ENCODE measurements at regions not wholly inside any gene's neighbourhood (a gene's known extent, or its start where the extent isn't known, plus 50 kb on each side); places are given as distances from the start of the nearest gene placed in this dataset.

DNA sequence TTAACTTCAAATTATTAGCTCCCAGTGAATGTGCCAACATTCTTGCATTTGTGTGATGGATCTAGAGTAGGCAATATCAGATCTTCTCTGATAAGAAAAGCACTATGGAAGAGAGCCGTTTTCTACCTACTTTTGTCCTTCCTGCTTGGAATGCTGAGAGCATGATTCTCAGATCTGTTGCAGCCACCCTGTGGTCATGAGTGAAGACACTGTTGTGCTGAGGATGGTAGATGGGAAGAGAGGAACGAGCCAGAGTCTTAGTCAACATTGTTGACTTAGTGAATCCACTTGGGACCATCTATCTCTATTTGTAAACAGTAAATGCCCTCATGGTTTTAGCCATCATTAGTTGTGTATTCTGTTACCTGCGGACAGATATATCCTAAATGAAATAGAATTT lies 202.6 kb downstream of the CD109 start:
- no peak for DNase-seq

DNA sequence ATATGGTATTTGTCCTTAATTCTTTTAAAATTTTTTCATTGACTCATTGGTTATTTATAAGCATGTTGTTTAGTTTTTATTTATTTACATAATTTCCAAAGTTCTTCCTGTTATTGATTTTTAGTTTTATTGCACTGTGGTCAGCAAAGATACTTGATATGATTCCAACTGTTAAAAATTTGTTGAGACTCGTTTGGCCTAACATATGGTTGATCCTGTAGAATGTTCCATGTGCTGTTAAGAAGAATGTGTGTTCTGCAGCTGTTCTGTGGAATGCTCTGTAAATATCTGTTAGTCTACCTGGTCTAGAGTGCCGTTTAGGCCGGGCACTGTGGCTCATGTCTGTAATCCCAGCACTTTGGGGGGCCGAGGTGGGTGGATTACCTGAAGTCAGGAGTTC lies 197.7 kb downstream of the CD109 start:
- no peak for DNase-seq

DNA sequence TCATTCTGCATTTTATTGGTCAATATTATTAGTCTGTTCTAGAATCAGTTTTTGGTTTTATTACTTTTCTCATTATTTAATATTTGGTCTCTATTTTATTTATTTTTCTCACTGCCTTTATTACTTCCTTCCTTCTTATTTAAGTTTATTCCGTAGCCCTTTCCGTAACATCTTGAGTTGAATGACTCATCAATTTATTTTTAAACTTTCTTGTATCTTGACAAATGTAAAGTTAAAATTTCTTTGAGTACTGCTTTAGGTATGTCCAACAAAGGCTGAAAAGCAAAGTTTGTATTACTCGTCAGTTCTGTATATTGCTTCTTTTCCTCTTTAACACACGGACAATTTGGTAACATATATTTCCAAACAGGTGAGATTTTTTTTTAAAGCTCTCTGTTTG lies 192.0 kb downstream of the CD109 start:
- no peak for DNase-seq

DNA sequence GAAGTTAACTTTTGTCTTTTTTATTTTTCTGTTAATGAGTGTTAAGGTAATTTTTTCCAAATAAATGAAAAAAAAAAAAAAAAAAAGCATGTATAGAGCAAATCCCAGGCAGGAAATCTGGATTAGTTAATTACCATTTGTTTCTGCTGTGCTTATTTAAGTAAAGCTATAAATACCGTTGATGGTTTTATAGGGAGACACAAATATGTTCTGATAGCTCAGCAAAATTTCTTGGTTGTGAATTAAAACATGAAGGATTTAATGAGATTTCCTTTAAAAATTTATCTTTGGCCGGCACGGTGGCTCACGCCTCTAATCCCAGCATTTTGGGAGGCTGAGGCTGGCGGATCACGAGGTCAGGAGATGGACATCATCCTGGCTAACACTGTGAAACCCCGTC lies 189.4 kb downstream of the CD109 start:
- no peak for DNase-seq

DNA sequence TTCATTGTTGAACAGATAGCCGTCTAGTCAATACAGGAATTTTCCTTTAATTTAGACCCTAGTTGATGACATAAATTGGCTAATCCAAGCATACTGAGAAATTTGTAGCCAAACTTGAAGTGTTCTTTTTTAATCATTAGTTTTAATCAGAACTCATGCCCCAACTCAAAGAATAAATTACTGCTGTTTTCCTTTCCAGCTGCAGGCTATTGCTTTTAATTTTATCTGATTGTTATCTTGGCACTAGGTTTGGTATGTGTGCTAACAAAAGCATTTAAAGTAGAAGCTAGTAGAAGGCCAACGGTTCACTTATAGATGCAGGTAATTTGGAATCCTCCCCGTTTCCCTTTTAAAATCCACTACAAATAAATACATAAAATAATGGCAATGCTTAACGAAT lies 188.5 kb downstream of the CD109 start:
- no peak for DNase-seq

DNA sequence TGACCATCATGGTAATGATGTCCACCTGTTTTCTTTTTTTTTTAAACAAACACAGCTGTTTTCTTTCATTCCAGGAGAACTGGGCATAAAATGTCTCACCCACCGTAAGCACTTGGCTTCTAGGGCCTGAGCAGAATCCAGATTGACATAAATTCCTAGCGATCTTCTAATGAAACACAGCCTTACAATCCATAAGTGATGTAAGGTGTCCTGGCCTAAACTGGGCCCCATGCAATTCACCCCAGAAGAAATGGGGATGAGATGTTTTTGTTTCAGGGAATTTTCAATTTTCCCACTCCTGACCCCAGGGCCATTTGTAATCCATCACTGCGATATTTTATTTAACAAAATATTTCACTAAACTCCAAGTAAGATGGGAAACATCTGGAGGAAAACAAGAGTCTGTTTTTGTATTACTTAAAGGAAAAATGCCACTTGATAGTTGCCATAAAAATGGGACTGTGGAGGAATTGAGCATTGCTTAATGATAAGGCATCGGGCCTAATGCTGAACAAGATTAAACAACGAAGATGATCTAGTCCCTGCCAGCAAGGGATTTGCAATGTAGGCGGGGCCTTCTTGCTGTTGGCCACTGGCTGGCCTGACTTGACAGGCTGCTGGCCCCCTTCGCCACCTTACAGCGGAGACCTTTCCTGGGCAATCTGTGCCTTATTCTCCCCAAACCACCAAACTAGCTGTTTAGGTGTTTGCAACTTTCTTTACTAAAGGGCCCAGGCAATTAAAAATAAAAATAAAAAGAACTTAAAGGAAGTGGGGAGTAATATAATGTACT lies 183.7 kb downstream of the CD109 start:
- no peak for DNase-seq

DNA sequence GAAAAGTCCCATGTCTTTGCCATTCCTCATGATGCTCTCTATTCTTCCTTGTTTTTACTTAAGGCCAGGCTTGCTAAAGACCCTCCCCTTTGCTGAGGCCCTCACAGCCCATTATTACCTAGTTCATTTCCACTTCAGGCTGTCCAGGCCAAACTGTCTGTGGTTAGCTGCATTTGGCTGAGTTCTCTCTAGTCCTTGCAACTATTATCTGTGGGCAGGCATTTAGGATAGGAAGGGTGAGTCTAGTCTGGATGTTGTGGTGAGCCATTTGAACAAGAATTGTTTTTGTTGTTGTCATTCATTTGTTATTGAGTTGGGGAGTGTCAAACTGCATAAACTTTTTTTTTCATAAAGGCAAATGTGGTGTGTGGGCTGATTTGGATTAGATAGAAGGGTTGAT lies 182.4 kb downstream of the CD109 start:
- DNase-seq = no peak
